ENCODE measurements at regions not wholly inside any gene's neighbourhood (a gene's known extent, or its start where the extent isn't known, plus 50 kb on each side); places are given as distances from the start of the nearest gene placed in this dataset.

DNA sequence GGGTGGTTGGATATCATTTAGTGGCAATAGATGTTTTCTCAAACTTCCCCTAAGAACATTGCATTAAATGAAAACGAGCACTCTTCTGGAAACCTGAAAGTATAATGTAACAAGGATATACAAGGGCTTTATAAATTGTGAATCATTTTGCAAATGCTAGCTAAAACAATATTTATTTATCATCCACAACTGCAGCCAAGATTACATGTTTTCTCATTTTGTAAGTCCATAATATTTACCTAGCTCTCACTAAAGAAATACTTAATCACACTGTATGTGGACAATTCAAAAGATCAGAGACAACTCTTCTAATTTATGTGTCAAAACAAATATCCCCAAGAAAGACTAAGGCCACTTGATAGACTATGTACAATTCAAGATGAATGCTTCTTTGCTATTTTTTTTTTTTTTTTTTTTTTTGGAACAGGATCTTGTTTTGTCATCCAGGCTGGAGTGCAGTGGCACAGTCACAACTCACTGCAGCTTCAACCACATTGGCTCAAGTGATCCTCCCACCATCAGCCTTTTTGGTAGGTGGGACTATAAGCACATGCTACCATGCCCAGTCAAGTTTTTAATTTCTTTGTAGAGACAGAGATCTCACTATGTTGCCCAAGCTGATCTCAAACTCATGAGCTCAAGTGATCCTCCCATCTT lies 427.7 kb upstream of the THBS1 start (continued):
- TF ChIP-seq RAD21 (IDR thresholded peaks at IDR 0.05 in 1 of 2, conservative IDR thresholded peaks at IDR 0.05 in 1 of 2; ENCODE audit: low read depth in 2 of 2, low read length in 2 of 2) (no peak), SP1 (IDR thresholded peaks at IDR 0.05; ENCODE audit: low read depth, low read length) (no peak), KDM5A (IDR thresholded peaks at IDR 0.05; ENCODE audit: low read length) (no peak), CBX5 (IDR thresholded peaks at IDR 0.05; ENCODE audit: low read depth, low read length) (no peak)
